NCI-H2171 treated with DMSO at 0.1 percent for 48 hours (cell line): ENCODE measurements at regions not wholly inside any gene's neighbourhood (a gene's known extent, or its start where the extent isn't known, plus 50 kb on each side); places are given as distances from the start of the nearest gene placed in this dataset.
A peak's percentile ranks its signal among the peaks of the same experiment; 100 is the strongest.

ENCODE experiments used
- DNase-seq: peaks from one replicate; lab custom pipeline; 2025; lab: John Stamatoyannopoulos, UW

DNA sequence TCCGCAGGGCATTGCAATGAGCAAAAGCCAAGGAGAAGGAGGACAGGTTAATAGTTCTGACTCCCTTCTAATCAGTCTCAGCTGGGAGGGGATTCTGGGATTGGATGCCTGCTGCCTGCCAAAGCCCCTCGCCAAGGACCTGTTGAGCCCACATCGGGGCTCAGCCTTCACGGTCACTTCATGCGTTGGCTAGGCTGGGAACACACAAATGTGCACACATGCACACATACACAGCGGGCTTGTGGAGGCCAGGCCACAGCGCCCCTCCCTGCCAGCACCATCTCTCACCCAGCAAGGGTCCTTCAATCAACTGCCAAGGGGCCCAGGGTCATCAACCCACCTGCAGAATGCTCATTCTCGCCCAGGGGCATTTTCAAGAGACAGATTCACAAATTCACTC, 113.9 kb downstream of the C5orf15 start:
- no peak for DNase-seq

DNA sequence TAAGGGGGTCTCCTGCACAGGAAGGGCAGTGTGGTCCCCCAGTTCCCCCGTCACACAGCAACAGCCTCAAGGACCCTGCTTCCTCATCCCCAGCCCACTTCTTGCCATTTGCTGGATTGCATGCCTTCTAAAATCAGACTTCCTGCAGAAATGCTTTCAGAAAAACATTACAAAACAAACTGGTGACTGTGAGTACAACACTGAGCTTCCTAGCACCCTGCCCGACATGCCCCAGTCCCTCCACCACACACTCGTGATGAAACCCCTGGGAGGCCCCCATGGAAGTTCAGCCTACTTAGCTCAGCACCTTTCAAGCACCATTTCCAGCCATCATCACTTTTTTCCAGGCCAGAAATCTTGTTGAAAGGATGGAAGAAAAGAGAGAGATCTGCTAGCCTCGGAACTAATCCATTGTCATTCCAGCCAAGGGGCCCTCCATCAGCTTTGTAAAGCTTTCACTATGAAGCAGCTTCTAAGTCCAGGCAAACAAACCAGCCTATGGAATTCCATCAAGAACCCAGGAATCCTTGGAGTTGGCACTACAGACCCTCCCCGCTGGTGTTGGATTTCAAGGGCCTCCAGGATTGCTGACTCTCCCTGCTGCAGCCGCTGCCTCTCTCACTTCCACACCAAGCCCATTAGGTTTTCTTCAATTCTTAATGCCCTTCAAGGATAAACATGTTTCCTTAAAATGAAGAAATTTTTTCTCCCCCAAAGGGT, 114.6 kb downstream of the C5orf15 start:
- no peak for DNase-seq

DNA sequence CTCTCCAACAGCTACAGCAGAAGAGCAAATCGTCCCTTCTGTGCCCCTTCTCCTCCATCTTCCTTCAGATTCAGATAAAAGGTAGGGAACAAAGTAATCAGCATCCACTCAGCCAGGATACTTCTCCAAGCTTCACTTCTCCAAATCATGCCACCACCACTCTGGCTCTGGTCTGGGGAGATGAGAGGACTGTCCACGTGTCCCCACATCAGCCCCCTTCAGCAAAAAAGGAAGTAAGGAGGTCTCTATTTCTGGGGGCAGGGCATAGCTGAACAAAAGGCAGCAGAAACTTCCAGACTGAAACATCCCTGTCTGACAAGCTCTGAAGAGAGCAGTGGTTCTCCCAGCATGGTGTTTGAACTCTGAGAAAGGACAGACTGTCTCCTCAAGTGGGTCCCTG, 116.9 kb downstream of the C5orf15 start:
- DNase-seq: no peak

DNA sequence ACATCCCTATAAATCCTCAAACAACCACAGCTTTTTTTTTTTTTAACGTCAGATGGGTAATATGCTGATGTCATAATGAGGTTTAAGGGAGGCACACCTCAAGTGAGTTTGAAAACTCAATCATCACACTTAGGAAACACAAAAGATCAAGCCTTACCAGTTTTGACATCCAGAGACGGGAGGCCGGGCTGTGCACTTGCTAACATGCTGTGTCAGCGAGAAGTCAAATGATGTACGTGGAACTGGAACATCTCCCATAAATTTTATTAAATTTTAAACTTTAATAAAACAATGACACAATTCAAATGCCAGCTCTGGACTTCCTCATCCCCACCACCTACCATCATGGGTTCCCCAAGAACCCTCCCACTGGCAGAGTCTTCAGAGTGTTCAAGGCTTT, 117.6 kb downstream of the C5orf15 start:
- DNase-seq: no peak

DNA sequence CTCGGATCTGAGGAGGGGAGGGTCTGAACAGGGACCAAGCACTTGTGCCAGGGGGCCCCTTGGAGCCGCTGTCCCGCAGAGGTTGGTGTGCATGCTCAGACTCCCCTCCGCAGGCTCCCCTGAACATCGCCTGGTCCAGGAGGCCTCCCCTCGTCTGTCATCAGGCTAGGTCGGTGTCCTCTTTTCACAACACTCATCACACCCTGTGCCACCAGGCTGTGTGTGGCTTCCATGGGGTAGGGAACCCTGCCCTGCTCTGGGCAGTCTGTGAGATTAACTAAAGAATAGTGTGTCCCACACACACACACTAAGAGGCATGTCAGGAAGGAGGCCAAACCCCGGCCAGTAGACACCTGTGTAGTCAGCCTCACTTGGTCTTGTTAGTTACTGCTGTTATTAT, 119.3 kb downstream of the C5orf15 start:
- DNase-seq: no peak

DNA sequence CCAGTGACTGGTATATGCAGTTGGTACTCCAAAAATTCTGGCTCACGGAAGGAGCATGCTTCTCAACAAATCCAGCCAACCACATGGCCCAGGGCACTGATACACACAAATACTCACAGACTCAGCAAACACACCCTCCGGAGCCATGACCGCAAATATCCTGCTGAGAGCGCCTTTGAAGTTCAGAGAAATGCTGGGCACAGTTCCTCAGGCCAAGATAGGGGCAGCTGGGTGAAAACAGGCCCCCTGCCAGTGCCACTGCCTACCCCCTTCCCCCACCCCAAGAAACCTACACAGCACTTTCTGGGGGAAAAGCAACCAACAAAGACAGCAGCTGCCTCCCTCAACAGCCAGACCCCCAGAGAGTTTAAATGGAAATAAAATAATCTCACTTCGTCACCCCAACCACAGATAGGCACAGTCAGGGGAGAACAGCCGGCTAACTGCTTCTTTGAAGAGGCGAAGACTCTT, 120.0 kb downstream of the C5orf15 start:
- no peak for DNase-seq

DNA sequence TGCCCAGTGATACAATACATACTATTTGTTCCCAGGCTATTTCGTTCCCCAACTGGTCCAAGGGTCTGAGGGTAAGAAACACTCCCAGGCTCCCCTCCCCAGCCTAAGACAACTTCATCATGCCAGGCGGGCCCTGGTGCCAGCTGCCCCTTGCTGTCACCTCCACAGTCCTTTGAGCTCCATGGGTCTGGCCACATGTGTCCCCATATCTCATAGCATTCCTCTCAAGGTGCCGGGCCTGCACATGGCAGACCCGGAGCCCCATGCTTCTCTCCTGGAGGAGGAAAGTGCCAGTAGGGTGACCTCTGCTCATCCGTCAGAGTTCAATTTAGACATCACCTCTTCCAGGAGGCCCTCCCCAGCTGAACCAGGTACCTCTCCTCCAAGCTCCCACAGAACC, 120.5 kb downstream of the C5orf15 start:
- no peak for DNase-seq

DNA sequence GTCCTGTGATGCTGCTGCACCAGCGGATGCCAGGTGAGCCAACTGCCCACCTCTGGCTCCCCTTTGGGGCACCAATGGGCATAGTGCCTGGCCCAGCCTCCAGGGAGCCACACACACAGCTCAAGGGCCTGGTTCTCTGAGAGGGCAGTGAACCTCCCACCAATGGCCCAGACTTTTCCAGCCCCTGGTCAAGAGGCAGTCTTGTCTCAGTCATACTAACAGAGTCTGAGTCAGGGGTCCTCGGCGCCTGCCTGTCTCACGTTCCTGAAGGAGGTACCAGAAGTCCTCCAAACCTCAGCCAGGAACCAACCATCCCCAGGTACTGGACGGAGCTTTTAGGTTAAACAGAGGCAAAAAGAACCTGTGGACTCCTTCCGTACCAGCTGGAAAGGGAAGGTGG, 121.1 kb downstream of the C5orf15 start:
- DNase-seq: no peak

DNA sequence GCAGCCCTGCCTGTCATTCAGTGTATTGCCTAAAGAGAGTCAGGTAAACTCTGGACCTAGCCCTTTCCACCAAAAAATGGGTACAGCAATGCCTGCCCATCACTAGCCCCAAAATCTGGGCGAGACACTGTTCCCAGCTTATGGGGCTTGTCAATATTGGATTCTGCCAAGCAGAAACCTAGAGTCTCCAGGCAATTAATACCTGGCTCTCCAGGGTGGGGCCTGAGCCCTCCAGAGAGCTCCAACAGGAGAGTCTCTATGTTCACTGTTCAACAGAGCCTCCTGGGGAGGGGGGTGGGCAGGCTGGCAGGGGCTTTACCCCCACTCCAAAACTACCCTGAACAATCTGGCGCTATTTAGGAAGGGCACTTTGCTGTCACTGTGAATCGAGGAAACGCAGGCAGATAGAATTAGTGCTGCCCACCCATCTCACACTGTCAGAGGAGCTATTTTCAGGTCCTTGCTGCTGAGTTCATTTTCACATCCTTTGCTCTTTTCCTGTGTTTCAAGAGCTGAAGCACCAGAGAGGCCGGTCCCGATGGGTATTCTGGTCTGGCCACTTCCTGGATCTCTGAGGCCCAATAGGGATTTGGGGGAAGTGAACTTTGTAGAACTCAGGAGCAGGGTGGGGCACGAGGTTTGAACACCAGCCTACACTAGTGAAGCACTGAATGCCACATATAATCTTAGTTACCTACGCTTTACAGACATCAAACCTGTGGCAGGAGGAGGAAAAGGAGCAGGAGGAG, 121.8 kb downstream of the C5orf15 start:
- DNase-seq: no peak

DNA sequence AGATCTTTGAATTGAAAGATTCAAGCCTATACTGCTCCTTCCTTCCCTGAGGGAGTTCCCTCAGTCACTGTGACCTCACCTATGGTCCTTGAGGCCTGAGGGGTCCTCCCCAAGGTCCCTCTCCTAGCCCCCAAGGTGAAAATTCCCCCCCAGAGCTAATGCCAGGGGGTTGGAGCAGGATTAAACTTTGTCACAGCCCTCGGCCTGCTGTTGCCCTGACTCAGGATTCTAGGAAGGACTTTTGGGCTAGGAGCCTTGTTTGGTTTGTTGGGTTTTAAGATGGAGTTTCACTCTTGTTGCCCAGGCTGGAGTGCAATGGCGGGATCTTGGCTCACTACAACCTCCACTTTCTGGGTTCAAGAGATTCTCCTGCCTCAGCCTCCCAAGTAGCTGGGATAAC, 123.2 kb downstream of the C5orf15 start:
- no peak for DNase-seq

DNA sequence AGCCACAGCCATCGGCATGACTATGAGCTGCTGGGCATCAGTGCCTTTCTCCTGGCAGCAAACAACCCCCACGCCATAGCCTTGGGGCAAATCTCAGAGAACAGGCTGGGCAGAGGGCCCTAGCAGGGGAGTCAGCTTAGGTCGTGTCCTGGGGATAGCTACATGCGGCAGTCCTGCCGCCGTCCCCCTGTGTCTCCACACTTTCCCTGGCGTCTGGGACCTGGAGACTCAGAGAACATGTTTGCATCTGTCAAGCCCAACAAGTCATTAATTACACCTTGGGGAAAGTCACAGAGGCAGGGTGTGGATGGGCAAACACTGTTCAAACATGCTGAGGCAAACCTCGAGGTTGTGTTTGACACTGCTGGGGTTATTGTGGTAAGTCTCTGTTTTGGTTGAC, 123.6 kb downstream of the C5orf15 start:
- DNase-seq: peak; percentile 25

DNA sequence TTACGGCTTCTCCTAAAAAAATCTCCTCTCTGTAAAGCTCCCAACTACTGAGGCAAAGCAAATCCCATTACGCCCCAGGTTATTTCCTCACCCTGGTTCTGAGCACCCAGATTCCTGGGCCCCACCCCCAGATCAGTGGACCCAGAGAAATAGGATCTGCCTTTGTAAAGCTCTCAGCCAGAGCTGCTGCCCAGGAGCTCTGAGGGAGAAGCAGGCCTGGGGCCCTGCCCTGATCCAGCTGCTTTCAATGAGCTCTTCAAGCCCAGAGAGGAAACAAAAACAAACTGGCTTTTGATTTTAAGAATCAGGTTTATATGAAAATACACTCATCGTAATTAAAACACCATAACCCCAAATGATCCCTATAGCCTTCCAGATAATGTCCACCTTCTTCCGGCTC, 124.5 kb downstream of the C5orf15 start:
- DNase-seq: no peak

DNA sequence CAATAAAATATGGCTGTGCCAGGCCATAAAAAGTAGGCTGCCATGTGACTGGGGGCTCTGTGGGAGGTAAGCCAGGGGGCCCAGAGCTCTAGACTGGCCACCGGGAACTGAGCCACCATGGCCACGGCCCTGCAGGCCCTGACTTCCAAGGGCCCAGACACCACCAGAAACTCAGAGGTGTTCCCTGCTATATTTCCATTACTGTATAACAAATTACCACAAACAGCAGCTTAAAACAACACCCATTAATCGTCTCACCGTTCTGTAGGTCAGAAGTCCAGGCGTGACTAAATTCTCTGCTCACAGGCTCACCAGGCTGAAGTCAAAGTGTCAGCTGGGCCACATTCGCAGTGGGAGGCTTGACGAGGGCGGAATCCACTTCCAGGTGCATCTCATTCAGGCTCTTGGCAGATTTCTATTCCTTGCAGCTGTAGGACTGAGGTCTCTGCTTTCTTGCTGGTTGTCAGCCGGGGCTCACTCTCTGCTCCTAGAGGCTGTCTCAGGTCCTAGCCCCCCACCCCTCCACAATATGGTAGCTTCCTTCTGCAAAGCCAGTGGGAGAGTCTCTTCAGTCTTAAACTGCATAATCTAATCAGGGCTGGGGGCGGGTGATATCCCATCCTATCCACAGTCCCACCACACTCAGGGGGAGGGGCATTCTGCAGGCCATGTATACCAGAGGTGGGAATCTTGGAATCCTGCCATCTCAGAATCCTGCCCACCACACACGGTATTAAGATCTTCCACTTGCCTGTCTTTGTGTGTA, 125.4 kb downstream of the C5orf15 start:
- DNase-seq: no peak

DNA sequence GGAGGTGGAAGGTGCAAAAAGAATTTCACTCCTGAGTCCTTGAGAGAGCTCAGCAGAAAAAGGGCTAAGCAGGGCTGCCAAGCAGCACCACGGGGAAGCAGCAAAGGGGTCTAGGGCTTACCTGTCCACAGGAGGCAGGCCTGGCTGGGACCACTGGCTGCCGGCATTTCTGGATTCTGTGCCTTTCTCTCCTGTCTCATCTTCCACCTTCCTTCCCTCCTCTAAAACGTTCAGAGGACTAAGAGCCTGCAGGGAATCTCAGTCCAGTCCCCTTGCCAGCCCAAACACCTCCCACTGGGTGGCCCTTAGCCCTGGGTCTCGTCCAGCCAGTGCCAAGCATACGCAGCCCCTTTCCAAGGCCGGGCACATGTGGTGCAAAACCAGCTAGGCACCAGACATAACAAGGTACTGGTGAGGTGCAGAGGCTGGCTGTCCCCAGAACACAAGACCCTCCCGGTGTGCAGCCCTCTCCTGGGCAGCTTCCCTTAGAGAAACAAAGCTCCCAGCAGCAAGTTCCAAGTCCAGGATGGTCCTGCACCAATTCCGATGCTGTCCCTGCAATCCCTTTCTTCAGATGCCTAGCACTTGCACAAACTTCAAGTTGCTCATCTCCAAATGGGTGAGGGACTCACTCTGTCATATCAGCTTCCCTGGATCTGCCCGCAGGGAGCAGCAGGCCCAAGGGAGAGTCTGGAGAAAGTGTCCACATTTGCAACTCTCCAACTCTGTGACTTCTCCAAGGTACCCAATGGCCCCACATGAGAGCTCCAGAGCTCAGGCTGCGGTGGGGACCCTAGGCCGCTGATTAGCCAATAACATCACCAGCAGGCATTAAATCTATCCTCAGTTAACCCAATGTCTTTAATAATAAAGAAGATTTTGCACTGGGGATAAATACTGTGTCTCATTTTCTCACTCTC, 126.3 kb downstream of the C5orf15 start:
- DNase-seq: no peak

DNA sequence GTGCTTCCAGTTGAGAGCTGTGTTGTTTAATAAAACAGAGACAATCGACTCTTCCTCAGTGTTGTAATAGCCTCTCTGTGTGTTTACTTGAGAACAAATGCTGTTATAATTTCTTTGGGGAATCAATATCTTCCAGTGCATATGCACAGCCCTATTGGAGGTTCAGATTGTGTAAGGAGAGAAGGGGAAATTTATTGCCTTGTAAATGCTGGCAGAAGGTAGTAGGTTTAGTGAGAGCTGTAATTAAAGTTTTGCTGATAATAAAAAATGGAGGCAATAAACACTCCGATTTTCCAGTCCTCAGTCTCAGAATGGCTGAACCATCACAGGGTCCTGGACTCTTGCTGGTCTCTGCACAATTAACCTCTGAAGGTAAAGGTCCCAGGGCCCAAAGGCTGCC, 128.3 kb downstream of the C5orf15 start:
- peak; percentile 24 for DNase-seq

DNA sequence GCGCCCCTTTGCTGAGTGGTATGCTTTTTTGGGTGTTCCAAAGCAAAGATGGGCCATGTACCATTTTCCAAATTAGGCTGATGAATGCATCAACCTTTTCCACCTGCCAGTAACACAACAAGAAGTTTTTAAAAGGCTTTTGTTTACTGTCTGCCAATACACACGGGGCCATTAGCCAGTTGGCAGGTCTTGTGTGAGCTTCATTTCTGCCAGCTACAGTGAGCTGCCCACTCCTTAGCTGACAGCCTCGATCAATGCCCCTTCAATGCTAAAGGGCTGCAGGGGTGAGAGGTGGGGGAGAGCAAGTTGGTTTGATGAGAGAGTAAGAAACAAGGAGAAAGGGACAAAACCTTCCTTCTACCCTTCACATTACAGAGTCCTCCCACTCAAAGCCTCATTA, 128.7 kb downstream of the C5orf15 start:
- DNase-seq: peak; percentile 14

DNA sequence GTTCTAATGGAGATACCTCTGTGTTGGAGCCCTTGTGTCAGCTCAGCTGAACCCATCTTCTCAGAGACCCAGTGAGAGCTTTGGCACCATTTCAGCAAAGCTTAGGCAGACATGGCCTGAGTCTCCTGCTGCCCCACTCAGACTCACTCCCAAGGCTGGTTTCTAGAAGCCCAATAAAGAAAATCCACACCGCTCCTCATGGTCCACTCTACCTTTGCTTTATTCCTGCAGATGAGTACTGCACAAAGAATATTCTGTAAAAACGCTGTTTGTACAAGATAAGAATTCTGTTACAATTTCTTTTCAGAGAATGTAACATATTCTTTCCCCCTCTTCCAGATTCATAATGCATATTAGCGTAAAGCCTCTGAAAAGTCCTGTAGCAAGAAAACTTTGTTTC, 129.3 kb downstream of the C5orf15 start:
- DNase-seq: no peak

DNA sequence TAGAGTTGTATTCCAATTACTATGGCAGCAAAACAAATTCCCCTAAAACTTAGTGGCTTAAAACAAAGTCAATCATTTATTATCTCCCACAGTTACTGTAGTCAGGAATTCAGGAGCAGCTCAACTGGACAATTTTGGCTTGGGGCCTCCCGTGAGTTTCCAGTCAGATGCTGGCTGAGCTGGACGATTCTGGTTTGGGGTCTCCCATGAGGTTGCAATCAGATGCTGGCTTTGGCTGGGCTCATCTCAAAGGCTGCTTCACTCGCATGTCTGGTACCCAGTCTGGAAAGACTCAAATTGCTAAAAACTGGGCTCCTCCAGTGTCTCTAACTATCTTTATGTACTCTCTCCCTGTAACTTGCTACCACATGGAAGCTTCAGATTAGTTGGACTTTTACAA, 130.1 kb downstream of the C5orf15 start:
- DNase-seq: no peak

DNA sequence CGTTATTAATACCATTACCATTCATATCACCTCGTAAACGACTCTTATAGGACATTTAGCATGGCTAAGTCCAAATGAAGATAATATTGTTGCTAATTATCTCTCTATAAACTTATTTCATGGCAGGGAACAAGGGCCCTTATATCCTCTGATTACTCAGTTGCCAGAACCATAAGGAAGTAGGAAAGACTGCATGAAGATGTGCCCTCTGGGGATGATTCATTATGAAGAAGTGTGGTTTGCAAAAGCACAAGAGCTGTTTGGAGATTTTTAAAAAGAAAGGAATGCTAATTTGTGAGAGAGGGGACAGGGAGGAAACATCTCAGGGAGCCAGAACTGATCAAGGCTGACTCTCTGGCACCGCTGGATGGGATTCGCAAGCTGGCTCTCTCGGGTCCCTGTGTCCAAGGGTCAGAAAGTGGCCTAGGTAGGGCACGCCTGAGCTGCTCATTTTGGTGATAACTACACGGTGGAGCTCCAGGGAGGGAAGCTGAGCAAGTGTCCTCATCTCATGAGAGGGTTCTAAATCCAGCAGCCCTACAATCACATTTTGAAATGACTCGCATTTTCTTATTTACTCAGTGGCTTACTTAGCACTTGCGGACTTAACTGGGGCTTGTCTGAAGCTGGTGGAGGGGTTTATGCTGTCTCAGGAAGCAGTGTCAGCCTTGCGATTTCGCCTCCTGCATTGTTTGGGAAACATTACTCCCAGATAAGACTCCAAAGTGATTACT, 136.8 kb downstream of the C5orf15 start:
- no peak for DNase-seq

DNA sequence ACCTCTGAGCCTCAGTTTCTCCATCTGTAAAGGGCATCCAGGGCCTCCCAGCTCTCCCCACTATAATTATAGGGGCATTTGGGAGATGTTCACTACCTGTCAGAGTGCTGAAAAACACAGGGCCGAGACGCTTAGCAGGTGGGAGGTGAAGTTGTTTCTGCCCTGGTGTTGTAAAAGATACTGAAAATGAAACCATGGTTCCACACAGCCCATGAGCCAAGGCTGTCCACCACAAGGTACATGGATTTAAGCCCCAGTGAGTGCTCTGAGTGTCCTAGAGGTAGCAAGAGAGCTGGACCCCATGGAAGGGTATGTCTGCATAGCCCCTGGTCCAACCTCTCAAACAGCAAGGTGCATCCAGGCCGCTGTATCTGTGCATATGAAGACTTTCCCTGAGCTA, 137.5 kb downstream of the C5orf15 start:
- no peak for DNase-seq

DNA sequence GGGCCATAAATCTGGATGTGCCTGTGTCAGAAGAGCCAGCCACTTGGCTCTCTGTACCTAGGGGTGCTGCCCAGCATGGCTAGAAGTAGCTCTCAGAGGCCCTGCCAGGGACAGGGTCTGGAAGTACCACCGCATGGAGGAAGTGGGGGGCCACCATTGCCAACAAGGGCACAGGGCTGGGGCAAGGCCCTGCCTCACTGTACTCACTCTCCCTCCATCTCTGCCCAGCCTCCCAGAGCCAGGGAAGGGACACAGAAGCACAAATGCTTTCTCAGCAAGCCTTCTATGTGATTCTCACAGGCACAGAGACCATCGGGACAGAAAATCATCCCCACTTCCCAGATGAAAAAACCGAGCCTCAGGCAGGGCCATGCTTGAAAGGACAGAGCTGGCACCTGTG, 138.1 kb downstream of the C5orf15 start:
- DNase-seq: no peak
